GM19324 (cell line): ENCODE measurements at regions not wholly inside any gene's neighbourhood (a gene's known extent, or its start where the extent isn't known, plus 50 kb on each side); places are given as distances from the start of the nearest gene placed in this dataset.
"Not testable (repeated sequence)": the region's sequence is repeated elsewhere in the genome, so short reads cannot be mapped to it uniquely, and the experiment has no call there.

ENCODE experiments used
- ATAC-seq: cut with Tn5 transposase; IDR thresholded peaks from one replicate; pipeline ENCODE4 v1.9.1; 2021; ENCODE audit warnings: mild to moderate bottlenecking, moderate library complexity; ENCODE audit not compliant: unreplicated experiment, low FRiP score

- no peak for ATAC-seq
These were observed 162.2 kb downstream of the SMAD6 start for GRCh38 chr15:66864086-66864830.

GRCh38 chr15:66864871-66865281, 162.8 kb downstream of the SMAD6 start:
- no peak for ATAC-seq

DNA sequence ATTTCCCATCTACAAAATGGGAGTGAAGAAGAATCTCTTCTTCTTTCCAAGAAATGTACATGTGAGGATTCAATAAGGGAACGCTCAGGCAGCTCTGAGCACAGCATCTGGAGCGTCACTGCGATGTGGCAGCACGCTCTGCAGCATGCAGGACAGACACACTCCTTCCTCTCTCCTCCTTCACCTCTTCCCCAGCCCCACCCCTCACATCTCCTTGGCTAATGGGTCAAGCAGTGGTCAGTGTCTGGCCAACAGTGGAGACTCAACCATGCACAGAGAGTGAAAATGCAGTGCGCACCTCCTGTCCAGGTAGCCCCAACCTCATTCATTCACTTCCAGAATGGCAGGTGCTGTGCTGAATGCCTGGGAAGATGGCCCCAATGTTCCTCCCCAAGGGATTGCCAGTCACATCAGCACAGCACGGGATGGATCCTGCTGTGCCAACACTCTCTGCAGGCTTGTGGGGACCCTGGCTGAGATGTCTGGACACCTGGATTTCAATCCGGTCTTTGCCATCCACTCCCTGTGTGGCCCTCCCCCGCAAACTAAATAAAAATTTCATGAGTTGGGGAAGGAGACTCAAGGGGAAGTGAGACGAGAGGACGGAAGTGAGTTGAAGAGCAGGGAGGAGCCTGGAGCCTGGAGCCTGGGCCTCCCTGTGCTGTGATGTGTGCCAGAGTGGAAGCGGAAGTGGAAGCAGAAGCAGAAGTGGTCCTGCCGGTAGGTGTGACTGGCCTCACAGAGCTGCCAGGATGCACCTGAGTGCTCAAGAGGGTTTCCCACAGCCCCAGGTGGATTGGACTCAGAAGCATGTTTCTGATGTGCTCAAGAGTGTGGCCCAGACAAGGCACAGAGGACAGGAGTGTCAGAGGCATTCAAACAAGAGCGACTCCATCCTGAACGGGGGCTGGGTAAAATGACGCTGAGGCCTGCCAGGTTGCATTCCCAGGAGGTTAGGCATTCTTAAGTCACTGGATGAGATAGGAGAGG, 163.9 kb downstream of the SMAD6 start:
- ATAC-seq: no peak

DNA sequence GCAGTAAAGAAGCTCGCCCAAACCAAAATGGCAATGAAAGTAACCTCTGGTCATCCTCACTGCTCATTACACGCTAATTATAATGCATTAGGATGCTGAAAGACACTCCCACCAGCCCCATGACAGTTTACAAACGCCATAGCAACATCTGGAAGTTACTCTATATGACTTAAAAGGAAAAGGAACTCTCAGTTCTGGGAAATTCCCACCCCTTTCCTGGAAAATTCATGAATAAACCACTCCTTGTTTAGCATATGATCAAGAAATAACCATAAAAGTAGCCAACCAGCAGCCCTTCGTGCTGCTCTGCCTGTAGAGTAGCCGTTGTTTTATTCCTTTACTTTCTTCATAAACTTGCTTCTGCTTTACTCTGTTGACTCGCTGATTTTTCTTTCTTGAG, 164.6 kb downstream of the SMAD6 start:
- ATAC-seq: no peak

- ATAC-seq: no peak
These were observed 166.9 kb downstream of the SMAD6 start for GRCh38 chr15:66868918-66869317.

GRCh38 chr15:66870880-66871388, 168.9 kb downstream of the SMAD6 start:
- no peak for ATAC-seq

- no peak for ATAC-seq
These were observed 170.4 kb downstream of the SMAD6 start for GRCh38 chr15:66872405-66872804.

DNA sequence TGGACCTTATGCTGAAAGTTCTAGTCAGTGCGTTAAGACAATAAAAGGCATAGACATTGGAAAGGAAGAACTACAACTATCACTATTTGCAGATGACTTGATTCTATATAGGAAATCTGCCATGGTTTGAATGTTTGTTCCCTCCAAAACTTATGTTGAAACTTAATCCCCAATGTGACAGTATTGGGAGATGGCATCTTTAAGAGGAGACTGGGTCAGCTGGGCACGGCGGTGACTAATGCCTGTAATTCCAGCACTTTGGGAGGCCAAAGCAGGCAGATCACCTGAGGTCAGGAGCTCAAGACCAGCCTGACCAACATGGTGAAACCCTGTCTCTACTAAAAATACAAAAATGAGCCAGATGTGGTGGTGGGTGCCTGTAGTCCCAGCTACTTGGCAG, 171.3 kb downstream of the SMAD6 start:
- not testable (repeated sequence) for ATAC-seq

- no peak for ATAC-seq
These were observed 171.8 kb downstream of the SMAD6 start for GRCh38 chr15:66873856-66874255.

DNA sequence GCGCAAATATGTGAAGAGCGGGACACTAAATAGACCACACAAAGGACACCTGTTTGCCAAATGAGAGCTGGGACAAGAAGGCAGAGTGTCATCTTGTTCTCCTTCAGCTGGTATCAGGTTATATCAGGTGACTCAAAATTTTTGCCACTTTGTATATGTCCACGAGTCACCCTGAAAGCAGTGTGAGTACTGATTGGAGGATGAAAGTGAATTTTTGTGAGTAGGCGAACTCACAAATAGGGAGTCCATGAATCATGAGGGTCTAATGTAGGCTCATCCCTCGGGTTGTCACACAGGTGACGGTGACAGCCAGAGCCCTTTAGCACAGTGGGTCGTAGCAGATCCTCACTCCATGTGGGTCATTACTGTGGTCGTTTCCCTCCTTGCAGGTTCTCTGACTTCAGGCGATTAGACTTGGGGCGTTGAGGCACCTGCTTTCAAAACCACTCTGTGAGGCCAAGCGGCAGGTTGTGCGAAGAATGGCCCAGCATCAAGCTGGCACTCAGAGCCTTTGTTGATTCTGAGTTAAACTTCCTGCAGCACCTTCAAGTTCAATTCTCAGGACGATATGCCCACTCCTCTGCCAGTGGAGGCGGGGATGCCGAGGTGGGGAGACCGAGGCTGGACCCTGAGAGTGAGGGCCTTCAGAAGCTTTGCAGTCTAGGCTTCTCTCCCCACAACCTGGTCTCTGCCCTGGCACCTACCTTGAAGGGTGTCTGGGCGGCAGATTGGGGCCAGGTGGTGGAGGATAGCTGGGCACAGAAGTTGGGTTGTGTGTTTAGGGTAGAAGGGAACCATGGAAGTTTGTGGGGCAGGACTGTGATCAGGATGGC, 173.8 kb downstream of the SMAD6 start:
- no peak for ATAC-seq

DNA sequence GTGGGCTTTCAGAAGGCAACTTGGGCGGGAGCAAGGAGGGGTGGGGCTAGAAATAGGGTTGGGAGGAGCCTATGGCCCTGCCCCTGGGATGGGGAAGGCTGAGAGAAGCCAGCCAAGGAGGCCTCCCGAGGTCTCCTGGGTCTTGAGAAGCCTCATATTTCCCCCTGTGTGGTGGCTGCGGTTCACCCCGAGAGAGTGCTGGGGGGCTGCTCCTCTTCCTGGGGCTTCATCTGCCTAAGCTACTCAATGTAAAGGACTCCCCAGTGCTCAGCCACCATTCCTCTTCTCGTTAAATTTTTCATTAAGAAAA, 174.3 kb downstream of the SMAD6 start:
- ATAC-seq: no peak

DNA sequence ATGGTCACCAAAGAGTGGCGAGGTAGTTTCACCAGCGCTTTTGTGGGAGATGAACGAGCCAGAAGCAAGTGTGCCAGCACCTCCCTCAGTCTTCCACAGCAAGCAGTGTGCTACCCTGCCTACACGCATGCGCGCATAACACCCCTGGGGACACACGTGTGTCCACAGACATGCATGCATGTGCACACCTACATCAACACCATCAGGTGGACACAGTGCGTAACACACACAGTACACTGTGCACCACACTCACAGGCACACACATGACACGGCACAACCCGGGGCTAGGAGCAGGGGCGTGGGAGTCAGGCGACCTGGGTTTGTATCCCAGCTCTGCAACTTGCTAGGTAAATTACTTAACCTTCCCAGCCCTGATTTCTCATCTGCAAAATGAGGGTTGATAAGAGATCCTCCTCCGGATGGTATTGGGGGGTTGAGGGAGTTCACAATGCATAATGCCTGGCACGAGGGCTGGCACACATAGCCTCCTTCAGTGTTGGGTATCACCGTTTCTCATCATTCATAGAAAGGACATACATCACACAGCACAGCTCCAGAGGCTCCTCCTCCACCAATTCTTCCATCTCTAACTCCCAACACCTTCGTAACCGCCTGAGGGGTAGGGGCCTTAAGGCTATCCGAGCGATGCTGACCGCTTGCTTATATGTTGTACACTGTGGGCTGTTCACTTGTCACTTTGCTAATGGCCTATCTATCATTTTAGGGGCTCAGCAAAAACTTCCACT, 174.9 kb downstream of the SMAD6 start:
- ATAC-seq: no peak

- no peak for ATAC-seq
These were observed 175.6 kb downstream of the SMAD6 start for GRCh38 chr15:66877477-66878271.

GRCh38 chr15:66878761-66879160, 176.7 kb downstream of the SMAD6 start:
- no peak for ATAC-seq

- ATAC-seq: no peak
These were observed 177.7 kb downstream of the SMAD6 start for GRCh38 chr15:66879531-66880368.

DNA sequence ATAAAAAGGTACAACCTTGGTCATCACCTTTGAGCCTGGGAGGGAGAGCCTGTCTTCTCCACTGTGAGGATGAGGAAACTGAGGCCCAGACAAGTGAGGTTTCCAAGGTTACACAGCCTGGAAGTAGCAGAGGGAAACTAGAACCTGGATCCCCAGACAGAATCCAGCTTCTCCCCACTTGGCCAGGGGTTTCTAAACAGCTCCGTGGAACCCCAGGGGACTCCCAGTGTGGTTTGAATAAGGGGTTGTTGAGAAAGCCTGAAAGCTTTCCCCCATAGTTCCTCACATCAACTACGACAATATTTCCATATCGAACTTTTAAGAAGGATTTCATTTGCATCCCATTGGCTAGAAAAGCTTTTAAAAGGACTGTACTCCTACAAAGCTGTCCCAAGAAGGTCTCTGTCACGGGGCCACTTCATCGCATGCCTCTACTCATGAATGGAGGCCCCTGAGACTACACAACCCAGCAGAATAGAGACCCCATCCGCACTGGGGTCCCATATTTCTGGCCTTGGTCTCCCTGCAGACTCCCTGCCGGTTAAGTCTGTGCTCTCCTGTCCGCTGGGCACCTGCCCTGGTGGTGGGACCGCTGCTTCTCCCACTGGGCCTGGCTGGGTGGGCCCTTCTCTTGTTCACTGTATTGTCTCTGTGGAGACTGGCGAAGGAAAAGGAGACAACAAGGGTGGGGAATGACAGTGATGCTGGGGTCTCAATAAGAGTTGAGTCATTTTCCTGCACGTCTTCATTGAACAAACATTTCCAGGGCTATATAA, 178.5 kb downstream of the SMAD6 start:
- ATAC-seq: no peak

GRCh38 chr15:66881173-66881905, 179.3 kb downstream of the SMAD6 start:
- ATAC-seq: no peak
